H9 (cell line): ENCODE measurements at regions not wholly inside any gene's neighbourhood (a gene's known extent, or its start where the extent isn't known, plus 50 kb on each side); places are given as distances from the start of the nearest gene placed in this dataset.

Source experiments
- DNase-seq: peaks from one replicate; pipeline ENCODE4 v3.0.0-alpha.2; 2017
- H2AFZ ChIP-seq: one replicate; pipeline ENCODE4 v1.6.1; 2013; ENCODE audit warnings: mild to moderate bottlenecking, low read length, control low read depth, moderate library complexity
- H2AK5ac ChIP-seq: 2 replicates; pipeline ENCODE4 v1.6.1; 2013; ENCODE audit warnings: low read length, control low read depth, mixed read lengths; ENCODE audit not compliant: insufficient read length
- H2BK120ac ChIP-seq: one replicate; pipeline ENCODE4 v1.6.1; 2013; ENCODE audit warnings: low read depth, mild to moderate bottlenecking, low read length, control low read depth, inconsistent platforms; ENCODE audit not compliant: poor library complexity, severe bottlenecking
- H2BK12ac ChIP-seq: 2 replicates; pipeline ENCODE4 v1.6.1; 2013; ENCODE audit warnings: low read length, control low read depth, mixed read lengths, low read depth; ENCODE audit not compliant: insufficient read length
- H2BK15ac ChIP-seq: 2 replicates; pipeline ENCODE4 v1.6.1; 2013; ENCODE audit warnings: low read depth, low read length, control low read depth
- H2BK20ac ChIP-seq: one replicate; pipeline ENCODE4 v1.6.1; 2013; ENCODE audit warnings: low read depth, mild to moderate bottlenecking, low read length, control low read depth, inconsistent platforms; ENCODE audit not compliant: poor library complexity, severe bottlenecking
- H2BK5ac ChIP-seq: 2 replicates; pipeline ENCODE4 v1.6.1; 2013; ENCODE audit warnings: low read length, control low read depth, mixed read lengths; ENCODE audit not compliant: insufficient read length
- H3K14ac ChIP-seq: 2 replicates; pipeline ENCODE4 v1.6.1; 2013; ENCODE audit warnings: low read length, control low read depth; ENCODE audit not compliant: insufficient read depth
- H3K18ac ChIP-seq: 2 replicates; pipeline ENCODE4 v1.6.1; 2013; ENCODE audit warnings: low read depth, mild to moderate bottlenecking, mixed read lengths, low read length, control low read depth; ENCODE audit not compliant: insufficient read length
- H3K23ac ChIP-seq: 2 replicates; pipeline ENCODE4 v1.6.1; 2013; ENCODE audit warnings: low read length, control low read depth, mixed read lengths, low read depth; ENCODE audit not compliant: insufficient read length
- H3K23me2 ChIP-seq: 2 replicates; pipeline ENCODE4 v1.6.1; 2013; ENCODE audit warnings: low read depth, mild to moderate bottlenecking, mixed read lengths, low read length, control low read depth; ENCODE audit not compliant: insufficient read length, poor library complexity, severe bottlenecking
- H3K27ac ChIP-seq: 2 replicates; pipeline ENCODE4 v1.5.1; 2013; ENCODE audit warnings: low read length, control low read depth, mixed read lengths, low read depth; ENCODE audit not compliant: insufficient read length
- H3K27me3 ChIP-seq: 2 replicates; pipeline ENCODE4 v1.6.1; 2013; ENCODE audit warnings: low read length, control low read depth, inconsistent platforms; ENCODE audit not compliant: insufficient read depth
- H3K4ac ChIP-seq: 2 replicates; pipeline ENCODE4 v1.6.1; 2013; ENCODE audit warnings: low read depth, mild to moderate bottlenecking, control low read depth, inconsistent platforms, low read length, moderate library complexity
- H3K4me1 ChIP-seq: 2 replicates; pipeline ENCODE4 v1.6.1; 2013; ENCODE audit warnings: low read length, control low read depth, inconsistent platforms; ENCODE audit not compliant: insufficient read depth
- H3K4me2 ChIP-seq: 2 replicates; pipeline ENCODE4 v1.6.1; 2013; ENCODE audit warnings: low read length, control low read depth, mixed read lengths; ENCODE audit not compliant: insufficient read length, insufficient read depth
- H3K56ac ChIP-seq: 2 replicates; pipeline ENCODE4 v1.6.1; 2013; ENCODE audit warnings: low read depth, mild to moderate bottlenecking, mixed read lengths, low read length, control low read depth; ENCODE audit not compliant: insufficient read length
- H3K79me1 ChIP-seq: 2 replicates; pipeline ENCODE4 v1.6.1; 2013; ENCODE audit warnings: low read depth, mild to moderate bottlenecking, moderate library complexity, low read length, control low read depth, inconsistent platforms; ENCODE audit not compliant: insufficient read depth, poor library complexity, severe bottlenecking
- H3K79me2 ChIP-seq: 2 replicates; pipeline ENCODE4 v1.6.1; 2013; ENCODE audit warnings: low read length, control low read depth, inconsistent platforms; ENCODE audit not compliant: insufficient read depth
- H3K9ac ChIP-seq: 2 replicates; pipeline ENCODE4 v1.6.1; 2013; ENCODE audit warnings: low read length, control low read depth, mixed read lengths; ENCODE audit not compliant: insufficient read length; ENCODE audit errors: extremely low read depth
- H3K9me3 ChIP-seq: one replicate; pipeline ENCODE4 v1.6.1; 2013; ENCODE audit warnings: low read depth, low read length, inconsistent platforms; ENCODE audit not compliant: control insufficient read depth
- H3T11ph ChIP-seq: one replicate; pipeline ENCODE4 v1.6.1; 2013; ENCODE audit warnings: mild to moderate bottlenecking, low read length, control low read depth, inconsistent platforms
- H4K20me1 ChIP-seq: one replicate; pipeline ENCODE4 v1.6.1; 2013; ENCODE audit not compliant: control insufficient read depth, insufficient read length, insufficient read depth
- H4K5ac ChIP-seq: 2 replicates; pipeline ENCODE4 v1.6.1; 2013; ENCODE audit warnings: low read depth, mild to moderate bottlenecking, mixed read lengths, low read length, control low read depth; ENCODE audit not compliant: insufficient read length
- H4K8ac ChIP-seq: replicated peaks from 2 replicates; pipeline ENCODE4 v1.6.1; 2013; ENCODE audit warnings: low read length, control low read depth, mixed read lengths, low read depth; ENCODE audit not compliant: insufficient read length
- H4K91ac ChIP-seq: 2 replicates; pipeline ENCODE4 v1.6.1; 2013; ENCODE audit warnings: low read depth, mild to moderate bottlenecking, moderate library complexity, mixed read lengths, low read length, control low read depth; ENCODE audit not compliant: insufficient read length
- H3K27ac Mint-ChIP-seq, 3 experiments: 2 replicates in 2 of 3; 3 replicates in 1 of 3; pipeline ENCODE4 v1.8.0; 2020 to 2021; ENCODE audit warnings: mixed read lengths in 3 of 3, mild to moderate bottlenecking in 1 of 3, moderate library complexity in 1 of 3
- H3K27me3 Mint-ChIP-seq: 2 replicates; pipeline ENCODE4 v1.8.0; 2021; ENCODE audit warnings: low read depth, mild to moderate bottlenecking, moderate library complexity, mixed read lengths
- H3K36me3 Mint-ChIP-seq, 3 experiments: 2 replicates in 2 of 3; 3 replicates in 1 of 3; pipeline ENCODE4 v1.8.0; 2020 to 2021; ENCODE audit warnings: low read depth in 3 of 3, mixed read lengths in 3 of 3; ENCODE audit not compliant: insufficient read depth in 1 of 3
- H3K4me1 Mint-ChIP-seq, 2 experiments: 2 replicates each; pipeline ENCODE4 v1.8.0; 2020; ENCODE audit warnings: mixed read lengths in 2 of 2
- H3K4me3 Mint-ChIP-seq, 2 experiments: 2 replicates in 1 of 2; 3 replicates in 1 of 2; pipeline ENCODE4 v1.8.0; 2020 to 2021; ENCODE audit warnings: mild to moderate bottlenecking in 2 of 2, mixed read lengths in 2 of 2, moderate library complexity in 1 of 2
- H3K9me3 Mint-ChIP-seq, 2 experiments: 2 replicates in 1 of 2; 3 replicates in 1 of 2; pipeline ENCODE4 v1.8.0; 2020; ENCODE audit warnings: mild to moderate bottlenecking in 2 of 2, mixed read lengths in 2 of 2, moderate library complexity in 1 of 2
- WGBS: extraction: QIAGEN DNeasy Blood & Tissue Kit; methylation state at CpG from one replicate; pipeline ENCODE4 v1.1.7; 2013; ENCODE audit warnings: missing lambda C conversion rate, low lambda C conversion rate, mixed read lengths; ENCODE audit not compliant: insufficient read length; ENCODE audit errors: extremely low coverage; 5-methylcytosine and 5-hydroxymethylcytosine counted together
- TF ChIP-seq, protein P1 (sequence below): fragments of 200-600 bp; sonication (generic); conservative IDR thresholded peaks from 3 replicates; pipeline ENCODE4 v1.8.0; 2021; ENCODE audit warnings: antibody characterized with exemption, mild to moderate bottlenecking

DNA sequence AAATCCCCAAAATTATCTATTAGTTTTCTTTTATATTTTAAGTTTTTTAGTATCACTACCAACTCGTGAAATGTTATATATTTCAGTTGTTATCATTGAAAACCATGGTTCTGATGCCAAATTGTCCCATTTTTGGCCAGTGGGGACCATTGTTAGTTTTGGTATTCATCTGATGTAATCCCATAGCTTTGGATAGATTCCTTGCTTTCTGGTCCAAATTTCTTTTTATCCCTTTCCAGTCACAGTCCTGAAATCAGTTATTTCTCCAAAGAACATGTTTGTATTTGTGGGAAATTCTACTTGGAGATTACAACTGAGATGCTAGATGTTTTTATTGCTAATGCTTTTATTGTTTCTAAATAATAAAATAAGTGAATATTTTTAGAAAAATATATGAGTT is 976.8 kb upstream of the CRIM1 start:
- H2BK20ac ChIP-seq: no peak overlapping the region
- no peak overlapping the region for H4K91ac ChIP-seq
- no peak overlapping the region for H4K8ac ChIP-seq
- Mint-ChIP-seq H3K27ac (no peak overlapping the region), H3K27me3 (no peaks in the 10 kb centered on the region), H3K4me1 (peaks cover 3 to 5% of the 10 kb centered on the region in 2 experiments; a peak in 3 of 4 replicates), H3K4me3 (no peak overlapping the region), H3K9me3 (peaks cover under 1 to 4% of the 10 kb centered on the region in 2 experiments; a peak in 2 of 5 replicates), H3K36me3 (peaks cover 0 to 4% (median 0%) of the 10 kb centered on the region in 3 experiments; a peak in 3 of 7 replicates)
- no peak overlapping the region for H3K4me2 ChIP-seq
- no peaks in the 10 kb centered on the region for H4K20me1 ChIP-seq
- TF ChIP-seq, protein P1, sequence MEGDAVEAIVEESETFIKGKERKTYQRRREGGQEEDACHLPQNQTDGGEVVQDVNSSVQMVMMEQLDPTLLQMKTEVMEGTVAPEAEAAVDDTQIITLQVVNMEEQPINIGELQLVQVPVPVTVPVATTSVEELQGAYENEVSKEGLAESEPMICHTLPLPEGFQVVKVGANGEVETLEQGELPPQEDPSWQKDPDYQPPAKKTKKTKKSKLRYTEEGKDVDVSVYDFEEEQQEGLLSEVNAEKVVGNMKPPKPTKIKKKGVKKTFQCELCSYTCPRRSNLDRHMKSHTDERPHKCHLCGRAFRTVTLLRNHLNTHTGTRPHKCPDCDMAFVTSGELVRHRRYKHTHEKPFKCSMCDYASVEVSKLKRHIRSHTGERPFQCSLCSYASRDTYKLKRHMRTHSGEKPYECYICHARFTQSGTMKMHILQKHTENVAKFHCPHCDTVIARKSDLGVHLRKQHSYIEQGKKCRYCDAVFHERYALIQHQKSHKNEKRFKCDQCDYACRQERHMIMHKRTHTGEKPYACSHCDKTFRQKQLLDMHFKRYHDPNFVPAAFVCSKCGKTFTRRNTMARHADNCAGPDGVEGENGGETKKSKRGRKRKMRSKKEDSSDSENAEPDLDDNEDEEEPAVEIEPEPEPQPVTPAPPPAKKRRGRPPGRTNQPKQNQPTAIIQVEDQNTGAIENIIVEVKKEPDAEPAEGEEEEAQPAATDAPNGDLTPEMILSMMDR: no peak
- no peak overlapping the region for H2AK5ac ChIP-seq
- H2BK120ac ChIP-seq: no peak overlapping the region
- no peak overlapping the region for H2BK5ac ChIP-seq
- no peak overlapping the region for H3T11ph ChIP-seq
- H3K79me1 ChIP-seq: no peaks in the 10 kb centered on the region
- no peak overlapping the region for H2BK12ac ChIP-seq
- H3K9me3 ChIP-seq: no peaks in the 10 kb centered on the region
- H3K27ac ChIP-seq: no peak overlapping the region
- H3K18ac ChIP-seq: no peak overlapping the region
- H3K79me2 ChIP-seq: no peaks in the 10 kb centered on the region
- no peak overlapping the region for H3K56ac ChIP-seq
- no peak overlapping the region for H3K14ac ChIP-seq
- no peak for DNase-seq
- no peak overlapping the region for H3K9ac ChIP-seq
- H2BK15ac ChIP-seq: no peak overlapping the region
- H3K23me2 ChIP-seq: no peaks in the 10 kb centered on the region
- H3K4ac ChIP-seq: no peak overlapping the region
- no CpG with 5 or more reads among the region's 1 CpG for WGBS
- H4K5ac ChIP-seq: no peak overlapping the region
- no peak overlapping the region for H3K23ac ChIP-seq
- no peaks in the 10 kb centered on the region for H3K27me3 ChIP-seq
- no peaks in the 10 kb centered on the region; the same call in 1 of the 2 replicates for H3K4me1 ChIP-seq
- H2AFZ ChIP-seq: no peak overlapping the region
